Fibroblast of skin of left quadriceps (primary cell): ENCODE measurements at regions not wholly inside any gene's neighbourhood (a gene's known extent, or its start where the extent isn't known, plus 50 kb on each side); places are given as distances from the start of the nearest gene placed in this dataset.
"Not testable (repeated sequence)": the region's sequence is repeated elsewhere in the genome, so short reads cannot be mapped to it uniquely, and the experiment has no call there.

Experiments
- DNase-seq, 2 experiments: peaks; one replicate each; pipeline ENCODE4 v3.0.0-alpha.2; 2013; ENCODE audit warnings: low read depth in 2 of 2

- DNase-seq = no peak
Measured at GRCh38 chr2:199131876-199132275, 325.9 kb downstream of the SATB2 start.

DNA sequence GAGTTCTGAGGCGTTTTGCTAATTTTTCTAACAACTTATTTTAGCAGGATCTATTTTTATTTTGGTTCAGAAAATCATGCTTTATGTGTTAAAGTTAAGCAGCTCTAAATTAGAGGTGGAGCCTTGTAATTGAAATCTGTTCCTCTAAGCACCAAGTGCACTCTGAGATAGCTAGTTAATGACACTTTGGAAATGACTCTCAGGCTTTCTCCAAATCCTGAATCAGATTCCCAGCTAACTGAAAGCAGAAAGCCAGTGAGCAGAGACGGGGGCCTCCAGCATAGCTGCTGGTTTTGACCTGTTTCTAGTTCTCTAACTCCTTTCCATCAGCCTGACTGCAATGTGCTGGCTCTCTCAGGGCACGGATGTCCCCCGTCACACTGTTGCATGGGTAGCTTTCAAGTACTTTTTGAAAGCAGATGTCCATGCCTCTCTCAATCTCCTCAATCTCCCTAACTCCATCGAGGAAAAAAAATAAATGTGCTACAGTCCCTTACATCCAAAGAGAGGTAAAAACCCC is 326.5 kb downstream of the SATB2 start:
- DNase-seq = no peak

- DNase-seq = no peak
Measured at GRCh38 chr2:199130501-199130900, 327.2 kb downstream of the SATB2 start.

- DNase-seq = no peak
Measured at GRCh38 chr2:199128476-199129229, 329.1 kb downstream of the SATB2 start.

GRCh38 chr2:199119796-199120195 is 337.9 kb downstream of the SATB2 start:
- no peak for DNase-seq

GRCh38 chr2:199118673-199119112 is 339.0 kb downstream of the SATB2 start:
- no peak for DNase-seq

DNA sequence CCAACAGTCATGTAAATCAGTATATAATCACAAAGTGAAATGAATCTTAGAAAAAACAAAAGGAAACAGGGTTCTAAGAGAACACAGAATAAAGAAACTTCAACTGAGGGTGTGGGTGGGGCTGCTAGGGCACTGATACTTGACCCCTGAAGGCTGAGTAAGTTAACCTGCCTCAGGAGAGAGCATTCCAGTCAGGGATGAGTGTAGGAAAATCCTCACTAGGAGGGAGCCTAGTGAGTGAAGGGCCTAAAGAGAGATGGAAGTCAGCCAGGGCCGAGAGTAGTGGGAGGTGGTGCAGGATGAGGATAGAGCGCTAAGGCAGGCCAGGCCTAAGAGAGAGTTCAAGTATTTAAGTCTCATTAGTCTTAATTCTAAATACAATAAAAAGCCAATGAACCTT is 342.6 kb downstream of the SATB2 start:
- DNase-seq = no peak

- DNase-seq = no peak
Measured at GRCh38 chr2:199113111-199113510, 344.6 kb downstream of the SATB2 start.

DNA sequence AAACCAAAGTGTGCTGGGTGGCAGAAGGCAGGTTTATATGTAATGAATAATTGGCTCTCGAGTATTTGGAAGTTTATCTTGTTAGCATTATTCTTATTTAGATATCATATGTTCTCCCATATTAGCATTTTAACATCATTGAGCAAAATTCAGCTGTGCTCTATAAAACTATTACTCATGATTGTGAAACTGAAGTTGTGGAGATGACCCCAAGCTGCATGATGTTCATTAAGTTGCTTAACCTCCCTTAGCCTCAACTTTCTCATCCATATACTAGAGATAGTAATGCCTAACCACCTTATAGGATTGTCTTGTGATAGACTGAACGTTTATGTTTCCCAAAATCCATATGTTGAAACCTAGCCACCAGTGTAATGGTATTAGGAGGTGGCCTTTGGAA is 346.3 kb downstream of the SATB2 start:
- DNase-seq = no peak

DNA sequence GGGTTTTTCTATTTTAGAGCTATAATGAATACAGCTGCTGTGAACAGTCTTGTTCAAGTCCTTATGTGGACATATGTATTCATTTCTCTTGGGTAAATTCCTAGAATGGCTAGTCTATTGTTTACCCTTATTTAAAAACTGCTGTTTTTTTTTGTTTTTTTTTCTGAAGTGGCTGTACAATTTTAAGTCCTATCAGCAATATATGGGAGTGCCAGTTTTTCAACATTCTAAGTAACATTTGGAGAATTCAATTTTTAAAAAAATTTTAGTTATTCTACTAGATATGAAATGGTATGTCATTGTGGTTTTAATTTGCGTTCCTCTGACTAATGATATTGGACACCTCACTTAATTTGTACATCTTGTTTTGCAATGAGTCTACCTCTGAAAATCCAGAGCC is 349.7 kb downstream of the SATB2 start:
- DNase-seq = no peak

- no peak for DNase-seq
Measured at GRCh38 chr2:199105826-199106225, 351.9 kb downstream of the SATB2 start.

DNA sequence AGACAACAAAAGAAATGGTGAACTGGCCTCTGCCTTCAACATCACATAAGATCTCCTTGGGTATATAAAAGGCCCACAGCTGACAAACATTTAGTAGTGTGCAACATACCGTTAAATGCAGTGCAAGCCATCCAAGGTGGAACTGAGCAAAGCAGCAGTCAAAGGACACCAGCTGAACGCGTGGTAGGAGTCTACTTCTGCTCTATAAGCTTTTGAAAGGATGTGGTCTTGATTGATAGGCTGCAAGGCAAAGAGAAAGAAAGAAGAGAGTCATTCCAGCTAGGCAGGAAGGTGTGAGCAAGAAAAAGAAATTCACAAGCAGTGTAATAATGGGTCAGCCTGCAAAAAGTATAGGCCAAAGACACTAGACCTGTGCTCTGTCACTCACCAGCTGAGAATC is 356.3 kb downstream of the SATB2 start:
- no peak for DNase-seq

DNA sequence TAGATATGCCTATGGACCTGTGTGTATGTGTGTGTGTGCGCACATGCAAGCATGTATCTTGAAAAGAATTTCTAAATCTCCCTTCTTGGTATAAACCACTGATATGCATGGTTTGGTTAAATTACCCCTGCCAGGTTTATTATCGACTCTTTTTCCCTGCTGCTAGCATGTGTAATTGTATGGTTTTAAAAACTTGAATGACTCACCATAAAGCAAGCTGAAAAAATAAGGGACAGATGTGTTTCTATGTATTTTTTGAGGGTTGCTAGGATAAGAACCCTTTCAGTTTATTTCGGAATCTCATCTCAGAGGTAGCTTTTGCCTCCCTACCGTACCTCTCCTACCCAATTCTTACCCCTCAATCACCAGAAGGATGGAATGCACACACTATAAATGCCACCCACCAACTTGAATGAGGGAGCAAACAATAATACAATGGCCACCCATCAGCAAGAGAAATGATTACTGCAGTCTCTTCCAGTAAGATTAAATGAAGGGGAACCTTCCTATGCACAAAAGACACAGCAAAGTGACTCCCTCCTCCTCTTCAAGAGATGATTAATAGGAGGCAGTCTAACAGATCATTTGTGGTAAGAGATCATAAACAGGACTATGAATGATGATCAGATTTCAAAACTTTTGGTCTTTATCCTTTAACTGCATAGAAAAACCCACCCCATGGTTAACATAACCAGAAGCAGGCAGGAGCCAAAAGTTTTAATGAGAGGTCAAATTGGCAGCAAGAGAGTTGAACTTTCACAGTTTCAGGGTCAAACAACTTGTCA is 357.2 kb downstream of the SATB2 start:
- peak; percentile 62 to 63 for DNase-seq

- no peak for DNase-seq
Measured at GRCh38 chr2:199092419-199092818, 365.3 kb downstream of the SATB2 start.

DNA sequence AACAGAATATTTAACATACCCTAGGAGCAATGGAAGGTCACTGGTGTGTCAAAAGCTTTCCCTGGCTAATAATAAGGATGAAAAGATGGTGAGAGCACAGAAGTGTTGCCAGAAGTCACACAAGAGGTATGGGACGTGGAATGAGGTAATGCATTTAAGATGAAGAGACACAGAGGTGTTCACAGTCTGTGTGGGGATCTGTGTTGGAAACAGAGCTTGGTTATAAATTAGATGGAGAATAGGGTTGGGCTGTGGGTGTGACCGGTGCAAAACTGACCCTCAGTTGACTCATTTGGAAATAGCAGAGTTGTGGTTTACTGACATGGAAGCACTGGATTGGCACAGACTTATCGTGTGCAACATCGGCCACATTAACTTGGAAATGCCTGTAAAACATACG is 372.5 kb downstream of the SATB2 start:
- no peak for DNase-seq

- no peak for DNase-seq
Measured at GRCh38 chr2:199070322-199070949, 387.3 kb downstream of the SATB2 start.

GRCh38 chr2:199064201-199064600 is 393.5 kb downstream of the SATB2 start:
- no peak for DNase-seq

DNA sequence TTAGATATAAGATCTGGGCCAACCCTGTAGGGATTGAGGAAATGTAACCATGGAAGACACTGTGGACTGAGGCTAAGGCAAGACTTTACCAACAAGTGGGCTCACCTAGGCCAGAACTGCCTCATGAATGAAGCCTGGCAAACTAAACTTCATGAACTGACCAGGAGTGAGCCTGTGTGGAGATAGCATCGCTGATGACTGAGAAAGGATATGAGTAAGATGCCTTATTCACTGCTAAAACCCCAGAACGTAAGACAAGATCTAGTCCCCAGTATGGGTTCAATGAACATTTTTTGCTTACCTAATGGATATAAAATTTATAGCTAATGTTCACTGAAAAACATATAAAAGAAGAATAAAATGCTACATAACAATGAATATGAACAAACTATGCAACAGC is 399.8 kb downstream of the SATB2 start:
- no peak for DNase-seq

DNA sequence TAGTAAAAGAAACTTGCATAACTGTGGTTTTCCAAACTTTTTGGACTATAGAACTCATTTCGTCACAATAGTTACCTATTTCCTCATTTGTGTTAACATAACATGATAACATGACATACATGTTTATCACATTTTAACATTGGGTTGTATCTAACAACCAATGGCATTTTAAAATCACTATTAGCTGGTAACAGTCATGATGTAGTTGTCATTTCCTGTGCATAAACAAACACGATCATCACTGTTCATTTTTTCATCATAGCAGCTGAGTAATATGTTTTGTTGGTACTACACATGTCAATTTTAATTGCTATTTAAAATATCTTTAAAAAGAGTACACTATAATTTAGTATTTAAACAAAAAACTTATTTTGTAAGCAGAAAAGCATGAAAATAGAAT is 402.4 kb downstream of the SATB2 start:
- no peak for DNase-seq

GRCh38 chr2:199042660-199043379 is 414.9 kb downstream of the SATB2 start:
- DNase-seq = no peak

GRCh38 chr2:199040522-199040921 is 417.2 kb downstream of the SATB2 start:
- no peak for DNase-seq

GRCh38 chr2:199033761-199034160 is 424.0 kb downstream of the SATB2 start:
- DNase-seq = not testable (repeated sequence)
